ENCODE measurements at regions not wholly inside any gene's neighbourhood (a gene's known extent, or its start where the extent isn't known, plus 50 kb on each side); places are given as distances from the start of the nearest gene placed in this dataset.

DNA sequence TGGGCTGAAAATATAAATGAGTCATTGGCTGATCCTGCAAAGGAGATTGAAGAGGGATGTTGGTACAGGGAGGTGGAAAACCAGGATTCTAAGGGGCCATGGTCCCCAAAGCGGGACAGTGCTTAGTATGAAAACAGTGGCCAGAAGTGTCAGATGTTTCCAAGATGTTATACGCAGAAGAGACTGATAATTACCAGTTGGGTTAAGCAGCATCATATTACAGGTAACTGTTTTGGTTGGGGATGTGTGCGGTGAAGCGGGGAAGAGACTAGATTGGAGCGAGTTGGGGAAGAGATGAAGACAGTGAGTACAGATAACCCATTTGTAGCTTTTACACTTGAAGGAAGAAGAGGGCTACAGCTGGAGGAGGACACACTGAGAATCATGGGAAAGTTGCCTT is 80.8 kb downstream of the PLEKHG1 start:
- no peak for TF ChIP-seq Cebpa-rat (IDR thresholded peaks at IDR 0.05)
- no peaks in the 10 kb centered on the region for H3K36me3 ChIP-seq
- no peak overlapping the region for H3K27ac ChIP-seq
- H3K9me3 ChIP-seq (replicated peaks in 1 of 11), result peaks cover 0 to 10% (median 0%) of the 10 kb centered on the region in 11 experiments; a peak in 4 of 22 replicates
- H3K9ac ChIP-seq, result no peak overlapping the region
- peaks cover 0 to 63% (median 0%) of the 10 kb centered on the region in 11 experiments; a peak in 5 of 22 replicates for H3K27me3 ChIP-seq
- peaks cover 32 to 57% (median 47%) of the 10 kb centered on the region in 10 experiments for H3K4me1 ChIP-seq
- no peak overlapping the region for H3K4me3 ChIP-seq
- peak overlapping the region in 3 of 11 experiments; percentile 82 to 92 (median 91); a peak in 2 of 22 replicates for H3K4me2 ChIP-seq
- H4K20me1 ChIP-seq, result 0 out of 22 replicates have a peak, but pooled peaks cover 0 to 5% (median 0%) of the 10 kb centered on the region in 11 experiments

GRCh38 chr6:150681578-150682395 is 82.1 kb downstream of the PLEKHG1 start:
- 0 out of 22 replicates have a peak, but pooled peaks cover 0 to 5% (median 0%) of the 10 kb centered on the region in 11 experiments for H4K20me1 ChIP-seq
- TF ChIP-seq Cebpa-rat (IDR thresholded peaks at IDR 0.05), result no peak
- H3K36me3 ChIP-seq, result no peaks in the 10 kb centered on the region
- H3K27me3 ChIP-seq, result peaks cover 0 to 74% (median 0%) of the 10 kb centered on the region in 11 experiments; a peak in 7 of 22 replicates
- peaks cover 0 to 10% (median 0%) of the 10 kb centered on the region in 11 experiments; a peak in 4 of 22 replicates for H3K9me3 ChIP-seq (replicated peaks in 1 of 11)
- peaks cover 33 to 69% (median 59%) of the 10 kb centered on the region in 10 experiments for H3K4me1 ChIP-seq
- no peak overlapping the region for H3K4me3 ChIP-seq
- peak overlapping the region in 4 of 11 experiments; percentile 74 to 90 (median 81); a peak in 6 of 22 replicates for H3K27ac ChIP-seq
- H3K9ac ChIP-seq, result peak overlapping the region in 1 of 11 experiments; percentile 78; a peak in 2 of 22 replicates
- H3K4me2 ChIP-seq, result peak overlapping the region in 9 of 11 experiments; percentile 80 to 92 (median 88); a peak in 18 of 22 replicates

DNA sequence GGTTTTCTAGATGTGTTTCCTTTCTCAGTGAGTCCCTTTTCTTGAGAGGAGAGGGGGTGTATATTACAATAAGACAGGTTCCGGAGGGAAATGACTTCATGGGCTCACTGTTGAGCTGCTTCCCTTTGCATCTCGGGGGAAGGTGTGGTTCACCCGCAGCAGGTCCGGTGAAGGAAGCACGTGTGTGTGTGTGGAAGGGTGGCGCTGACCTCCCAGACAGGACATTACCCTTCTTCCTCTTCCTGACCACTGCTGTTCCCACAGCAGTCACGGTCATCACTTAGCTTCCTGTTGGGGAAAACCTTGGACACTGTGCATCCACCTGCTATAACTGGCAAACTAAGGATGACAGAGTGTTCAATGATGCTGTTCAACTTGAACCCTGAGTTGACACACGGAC is 83.6 kb downstream of the PLEKHG1 start:
- H3K4me3 ChIP-seq, result peak overlapping the region in 4 of 10 experiments; percentile 28 to 54 (median 38); a peak in 6 of 20 replicates
- peak overlapping the region in 6 of 11 experiments; percentile 49 to 90 (median 76); a peak in 12 of 22 replicates for H3K27ac ChIP-seq
- peak overlapping the region; percentile 49 to 92 (median 84) for H3K4me2 ChIP-seq
- H3K27me3 ChIP-seq, result peaks cover 0 to 87% (median 0%) of the 10 kb centered on the region in 11 experiments; a peak in 7 of 22 replicates
- 0 out of 22 replicates have a peak, but pooled peaks cover 0 to 5% (median 0%) of the 10 kb centered on the region in 11 experiments for H4K20me1 ChIP-seq
- TF ChIP-seq Cebpa-rat (IDR thresholded peaks at IDR 0.05), result no peak
- H3K9ac ChIP-seq, result peak overlapping the region in 4 of 11 experiments; percentile 49 to 78 (median 71); a peak in 7 of 22 replicates
- H3K9me3 ChIP-seq (replicated peaks in 1 of 11), result peaks cover 0 to 10% (median 0%) of the 10 kb centered on the region in 11 experiments; a peak in 4 of 22 replicates
- no peaks in the 10 kb centered on the region for H3K36me3 ChIP-seq
- peaks cover 33 to 85% (median 74%) of the 10 kb centered on the region in 10 experiments for H3K4me1 ChIP-seq

DNA sequence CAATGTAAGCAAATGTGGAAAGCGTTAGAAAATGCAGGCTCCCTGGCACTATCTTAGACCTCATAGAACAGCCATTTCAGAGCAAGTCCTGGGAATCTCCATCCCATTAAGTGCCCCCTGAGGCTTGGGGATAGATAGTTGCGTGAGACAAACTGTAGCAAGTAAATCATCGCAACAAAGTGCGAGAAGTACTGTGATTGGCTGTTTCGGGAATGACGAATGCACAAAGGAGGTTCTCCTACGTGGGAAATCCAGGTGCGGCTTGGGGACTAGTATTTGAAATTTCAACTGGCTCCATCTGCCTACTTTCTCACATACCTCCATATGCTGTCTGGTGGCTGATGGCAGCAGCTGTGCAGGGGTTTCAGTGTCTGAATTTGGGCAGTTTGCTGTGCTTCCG is 84.5 kb downstream of the PLEKHG1 start:
- peaks cover 33 to 93% (median 78%) of the 10 kb centered on the region in 10 experiments for H3K4me1 ChIP-seq
- peaks cover 0 to 92% (median 0%) of the 10 kb centered on the region in 11 experiments; a peak in 7 of 22 replicates for H3K27me3 ChIP-seq
- peak overlapping the region in 8 of 11 experiments; percentile 1 to 90 (median 64); a peak in 14 of 22 replicates for H3K27ac ChIP-seq
- H4K20me1 ChIP-seq, result 0 out of 22 replicates have a peak, but pooled peaks cover 0 to 5% (median 0%) of the 10 kb centered on the region in 11 experiments
- peak overlapping the region in 3 of 10 experiments; percentile 38 to 54 (median 39); a peak in 6 of 20 replicates for H3K4me3 ChIP-seq
- H3K4me2 ChIP-seq, result peak overlapping the region; percentile 54 to 92 (median 84); a peak in 21 of 22 replicates
- peaks cover 0 to 10% (median 0%) of the 10 kb centered on the region in 11 experiments; a peak in 4 of 22 replicates for H3K9me3 ChIP-seq (replicated peaks in 1 of 11)
- TF ChIP-seq Cebpa-rat (IDR thresholded peaks at IDR 0.05), result no peak
- H3K36me3 ChIP-seq, result no peaks in the 10 kb centered on the region
- H3K9ac ChIP-seq, result peak overlapping the region in 5 of 11 experiments; percentile 5 to 78 (median 68); a peak in 9 of 22 replicates

- Histone ChIP-seq H3K27ac (peak overlapping the region in 8 of 11 experiments; percentile 44 to 90 (median 68); a peak in 15 of 22 replicates), H3K9me3 (replicated peaks in 1 of 11) (peaks cover 0 to 10% (median 0%) of the 10 kb centered on the region in 11 experiments; a peak in 4 of 22 replicates), H3K4me3 (peak overlapping the region in 5 of 10 experiments; percentile 6 to 54 (median 38); a peak in 6 of 20 replicates), H3K36me3 (no peaks in the 10 kb centered on the region), H3K4me2 (peak overlapping the region; percentile 54 to 92 (median 84)), H3K27me3 (peaks cover 0 to 98% (median 0%) of the 10 kb centered on the region in 11 experiments; a peak in 7 of 22 replicates), H3K4me1 (peaks cover 33 to 99% (median 85%) of the 10 kb centered on the region in 10 experiments), H3K9ac (peak overlapping the region in 6 of 11 experiments; percentile 6 to 78 (median 58); a peak in 9 of 22 replicates), H4K20me1 (0 out of 22 replicates have a peak, but pooled peaks cover 0 to 5% (median 0%) of the 10 kb centered on the region in 11 experiments)
- no peak for TF ChIP-seq Cebpa-rat (IDR thresholded peaks at IDR 0.05)
Observed at GRCh38 chr6:150684714-150685459, 85.2 kb downstream of the PLEKHG1 start.

GRCh38 chr6:150685860-150686259 is 86.2 kb downstream of the PLEKHG1 start:
- no peak for TF ChIP-seq Cebpa-rat (IDR thresholded peaks at IDR 0.05)
- Histone ChIP-seq H3K27me3 (peaks cover 0 to 99% (median 0%) of the 10 kb centered on the region in 11 experiments; a peak in 7 of 22 replicates), H3K9me3 (replicated peaks in 1 of 11) (peaks cover 0 to 5% (median 0%) of the 10 kb centered on the region in 11 experiments; a peak in 3 of 22 replicates), H4K20me1 (0 out of 22 replicates have a peak, but pooled peaks cover 0 to 5% (median 0%) of the 10 kb centered on the region in 11 experiments), H3K4me3 (0 out of 20 replicates have a peak overlapping the region, but pooled peaks of 1 of the 10 experiments have one; percentile 14), H3K9ac (peak overlapping the region in 1 of 11 experiments; percentile 78; a peak in 1 of 22 replicates), H3K4me2 (peak overlapping the region in 9 of 11 experiments; percentile 80 to 92 (median 88); a peak in 18 of 22 replicates), H3K4me1 (peaks cover 43 to 100% (median 94%) of the 10 kb centered on the region in 10 experiments), H3K36me3 (no peaks in the 10 kb centered on the region), H3K27ac (peak overlapping the region in 5 of 11 experiments; percentile 53 to 90 (median 79); a peak in 10 of 22 replicates)

- Histone ChIP-seq H3K4me2 (peak overlapping the region in 9 of 11 experiments; percentile 24 to 92 (median 84); a peak in 18 of 22 replicates), H3K4me1 (peaks cover 50 to 100% (median 94%) of the 10 kb centered on the region in 10 experiments), H3K4me3 (peak overlapping the region in 2 of 10 experiments; percentile 14 to 46; a peak in 2 of 20 replicates), H4K20me1 (peaks cover 0 to 6% (median 0%) of the 10 kb centered on the region in 11 experiments; a peak in 1 of 22 replicates), H3K27ac (peak overlapping the region in 3 of 11 experiments; percentile 44 to 90 (median 79); a peak in 6 of 22 replicates), H3K9me3 (replicated peaks in 1 of 11) (no peaks in the 10 kb centered on the region), H3K9ac (peak overlapping the region in 2 of 11 experiments; percentile 15 to 39; a peak in 2 of 22 replicates), H3K36me3 (no peaks in the 10 kb centered on the region), H3K27me3 (peaks cover 0 to 94% (median 0%) of the 10 kb centered on the region in 11 experiments; a peak in 7 of 22 replicates)
- no peak for TF ChIP-seq Cebpa-rat (IDR thresholded peaks at IDR 0.05)
Observed at GRCh38 chr6:150686566-150686965, 86.9 kb downstream of the PLEKHG1 start.

Data from BLaER1 treated with 17β-estradiol and CSF1 and Interleukin-3, amounts not matched to agents 10 nM and 100 nM (cell line).